GM03348 (cell line): ENCODE measurements at regions not wholly inside any gene's neighbourhood (a gene's known extent, or its start where the extent isn't known, plus 50 kb on each side); places are given as distances from the start of the nearest gene placed in this dataset.

Experiments
- DNase-seq: peaks from one replicate; pipeline ENCODE4 v3.0.0; 2012; ENCODE audit warnings: low spot score

DNA sequence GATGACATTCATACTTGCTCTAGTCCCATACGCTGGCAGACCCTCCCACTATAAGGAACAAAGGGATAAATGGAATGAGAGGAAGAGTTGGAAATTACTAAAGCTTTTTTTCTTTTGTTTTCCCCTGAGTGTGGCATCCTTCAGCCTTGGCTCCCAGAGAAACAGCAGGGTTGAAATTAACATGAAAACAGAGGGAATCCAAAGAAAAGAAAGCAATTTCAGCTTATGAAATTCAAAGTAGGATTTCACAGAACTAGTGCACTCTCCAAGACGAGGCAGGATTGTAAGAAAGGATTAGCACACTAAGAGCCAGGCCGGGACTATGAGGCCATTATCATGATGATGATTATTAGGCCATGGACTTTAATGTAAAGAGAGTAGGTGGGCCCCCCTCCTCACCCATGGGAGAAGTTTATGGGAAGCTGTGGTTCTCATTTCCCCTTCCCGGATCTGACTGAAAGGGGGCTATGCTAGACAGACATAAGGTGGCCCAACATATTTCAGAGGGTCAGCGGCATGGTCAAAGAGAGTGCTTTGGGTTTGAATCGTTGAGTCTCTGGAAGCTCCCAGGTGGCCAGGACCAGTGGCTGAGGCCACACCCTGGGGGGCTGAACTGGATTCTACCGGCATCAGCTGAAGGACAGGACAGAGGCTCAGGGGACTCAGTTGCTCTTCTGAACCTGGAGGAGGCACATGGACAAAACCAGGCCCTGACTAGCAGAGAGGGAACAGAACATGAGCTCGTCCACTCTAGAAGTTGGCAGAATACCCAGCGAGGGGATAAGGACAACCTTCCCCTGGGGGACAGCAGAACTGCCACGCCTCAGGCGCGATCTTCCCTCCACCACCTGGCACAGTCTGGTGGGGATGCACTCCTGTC, 100.1 kb upstream of the ARL4C start:
- DNase-seq: no peak

DNA sequence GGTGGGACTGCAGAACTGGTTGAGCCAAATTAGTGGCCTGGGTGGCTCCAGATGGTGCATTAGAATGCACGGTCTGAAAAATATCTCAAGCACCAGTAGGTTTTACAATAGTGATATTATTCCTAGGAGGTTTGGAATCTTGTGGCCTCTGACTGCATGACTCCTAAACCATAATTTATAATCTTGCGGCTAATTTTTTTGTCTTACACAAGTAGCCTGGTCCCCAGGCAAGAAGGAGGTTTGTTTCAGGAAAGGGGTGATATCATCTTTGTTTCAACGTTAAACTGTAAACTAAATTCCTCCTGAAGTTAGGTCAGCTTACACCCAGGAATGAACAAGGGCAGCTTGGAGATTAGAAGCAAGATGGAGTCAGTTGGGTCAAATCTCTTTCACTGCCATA, 98.9 kb upstream of the ARL4C start:
- no peak for DNase-seq

DNA sequence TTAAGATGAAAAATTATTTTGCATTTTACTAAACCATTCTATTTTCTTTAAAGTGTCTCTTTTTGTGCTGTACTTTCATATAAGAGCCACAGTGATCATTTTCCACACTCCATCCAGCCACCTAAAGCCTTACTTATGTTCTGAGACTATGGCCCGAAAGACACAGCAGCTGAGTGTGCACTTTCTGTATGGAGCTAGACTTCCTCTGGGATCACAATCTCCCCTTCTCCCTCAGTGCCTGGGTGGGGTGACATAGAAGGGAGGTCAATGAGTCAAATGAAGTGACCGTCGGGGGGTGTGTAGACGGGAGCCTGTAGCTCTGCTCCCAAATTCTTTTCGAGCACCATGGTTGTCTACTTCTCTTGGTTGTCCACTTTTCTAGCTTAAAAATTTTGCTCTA, 97.8 kb upstream of the ARL4C start:
- no peak for DNase-seq

- peak; percentile 39 for DNase-seq
Observed at GRCh38 chr2:234593636-234594035, 96.8 kb upstream of the ARL4C start.

- DNase-seq: no peak
Observed at GRCh38 chr2:234592541-234592940, 95.7 kb upstream of the ARL4C start.

- DNase-seq: no peak
Observed at GRCh38 chr2:234590076-234590475, 93.2 kb upstream of the ARL4C start.

DNA sequence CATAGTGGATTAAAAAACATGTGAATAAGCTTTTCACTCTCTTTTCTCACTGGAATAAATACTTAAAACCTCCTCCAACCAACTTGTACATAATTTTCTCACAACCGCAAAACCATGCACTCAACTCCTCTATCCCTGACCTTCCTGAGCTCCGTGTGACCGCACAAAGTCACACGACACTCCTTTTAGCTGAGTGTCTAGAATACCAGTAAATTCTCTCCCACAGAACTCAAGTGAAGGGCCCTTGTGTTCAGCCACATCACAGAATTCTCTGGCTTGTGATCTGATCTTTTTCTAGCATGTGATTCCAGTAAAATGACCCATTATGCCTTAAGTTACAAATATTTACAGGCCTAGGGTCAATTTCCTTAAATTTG, 91.2 kb upstream of the ARL4C start:
- DNase-seq: no peak

GRCh38 chr2:234587341-234588053, 90.6 kb upstream of the ARL4C start:
- no peak for DNase-seq

DNA sequence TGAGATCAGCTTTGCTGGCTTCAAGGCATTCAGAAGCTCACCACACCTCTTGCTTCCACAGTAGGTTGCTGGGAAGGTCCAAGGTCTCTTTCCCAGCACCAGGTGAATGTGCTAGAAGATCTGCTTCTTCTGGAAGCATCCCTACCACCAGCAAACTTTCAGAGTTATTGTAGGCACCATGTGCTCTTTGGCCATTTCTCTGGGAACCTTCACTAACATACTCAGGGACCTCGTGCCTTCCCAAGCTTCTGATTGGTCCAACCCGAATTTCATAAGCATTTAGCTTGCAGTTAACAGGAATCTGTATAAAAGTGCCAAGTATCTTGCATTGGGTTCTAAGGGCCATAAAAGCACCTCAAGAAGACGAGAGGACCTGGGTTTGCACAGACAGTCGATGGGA, 86.5 kb upstream of the ARL4C start:
- no peak for DNase-seq

- DNase-seq: no peak
Observed at GRCh38 chr2:234580686-234581085, 83.8 kb upstream of the ARL4C start.

DNA sequence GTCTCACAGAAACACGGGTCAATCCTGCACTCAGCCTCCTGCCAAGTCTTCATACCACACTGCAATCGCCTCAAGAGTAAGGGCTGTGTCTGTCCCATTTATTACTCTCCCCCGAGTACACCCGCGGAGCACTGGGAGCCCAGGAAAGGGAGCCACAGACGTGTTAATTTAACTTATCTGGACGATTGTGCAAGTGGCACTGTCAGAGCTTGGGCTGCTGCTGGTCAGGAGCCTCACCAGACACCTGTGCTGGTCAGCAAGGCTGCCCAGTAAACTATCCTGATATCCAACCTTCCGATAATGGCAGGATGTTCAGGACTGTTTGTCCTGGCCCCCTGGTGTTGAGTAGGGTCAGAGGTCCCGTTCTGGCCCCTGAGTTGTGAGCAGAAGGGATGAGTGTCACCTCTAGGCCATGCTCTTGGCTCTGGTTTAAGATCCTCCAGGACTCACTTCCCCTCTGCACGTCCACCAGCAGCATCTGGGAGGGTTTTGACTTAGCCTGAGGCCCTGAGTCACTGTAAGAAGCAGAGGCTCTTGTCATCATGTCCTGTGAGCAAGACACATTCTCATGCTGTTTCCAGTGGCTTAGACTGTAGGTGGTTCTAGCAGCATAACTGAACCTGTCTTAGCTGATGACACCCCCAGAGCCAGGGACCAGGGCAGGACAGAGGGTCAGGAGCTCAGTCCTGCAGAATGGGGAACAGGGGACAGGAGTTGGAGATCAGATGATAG, 82.5 kb upstream of the ARL4C start:
- peak; percentile 29 for DNase-seq

DNA sequence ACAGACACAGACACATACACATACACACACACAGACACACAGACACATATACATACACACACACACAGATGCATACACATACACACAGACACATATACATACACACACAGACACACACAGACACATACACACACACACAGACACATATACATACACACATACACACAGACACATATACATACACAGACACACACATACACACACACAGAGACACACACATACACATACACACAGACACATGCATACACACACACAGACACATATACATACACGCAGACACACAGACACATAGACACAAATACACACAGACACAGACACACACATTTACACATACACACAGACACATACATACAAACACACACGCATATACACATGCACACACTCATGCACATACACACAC, 81.5 kb upstream of the ARL4C start:
- DNase-seq: no peak

GRCh38 chr2:234577191-234577590, 80.3 kb upstream of the ARL4C start:
- DNase-seq: no peak

DNA sequence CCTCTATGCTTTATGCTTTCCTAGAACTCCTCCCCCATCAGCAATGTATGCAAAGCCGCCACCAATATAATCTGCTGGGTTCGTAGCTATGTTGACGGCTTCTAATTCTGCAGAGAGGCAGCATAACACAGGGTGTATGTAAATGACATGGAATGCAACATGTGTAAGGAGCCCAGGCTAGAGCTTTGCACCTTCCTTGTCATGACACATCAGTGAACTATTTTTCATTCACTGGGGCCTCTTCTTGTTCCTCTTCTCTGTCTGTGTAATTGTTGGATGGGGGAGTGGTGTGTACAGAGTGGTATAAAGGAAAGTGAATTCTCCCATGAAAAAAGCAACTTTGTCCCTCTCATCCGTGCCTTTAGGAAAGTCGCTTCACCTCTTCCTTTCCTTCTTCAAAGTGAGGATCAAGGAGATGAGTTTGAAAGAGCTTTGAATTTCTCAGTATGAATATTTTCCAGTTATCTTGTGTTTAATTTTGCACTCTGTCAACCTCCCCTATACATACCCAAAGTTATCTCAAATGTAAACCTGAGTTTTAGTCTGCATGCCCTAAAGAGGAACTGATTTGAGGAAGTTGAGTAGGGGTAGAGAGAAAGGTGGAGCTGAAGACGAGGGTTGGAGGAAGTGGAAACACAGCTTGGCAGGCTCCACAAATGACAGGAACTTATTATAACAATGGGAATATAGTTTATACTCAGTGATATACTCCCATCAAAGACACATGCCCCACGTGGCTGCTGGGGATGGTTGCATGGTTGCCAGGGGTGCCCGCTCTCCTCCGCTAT, 74.9 kb upstream of the ARL4C start:
- DNase-seq: no peak

DNA sequence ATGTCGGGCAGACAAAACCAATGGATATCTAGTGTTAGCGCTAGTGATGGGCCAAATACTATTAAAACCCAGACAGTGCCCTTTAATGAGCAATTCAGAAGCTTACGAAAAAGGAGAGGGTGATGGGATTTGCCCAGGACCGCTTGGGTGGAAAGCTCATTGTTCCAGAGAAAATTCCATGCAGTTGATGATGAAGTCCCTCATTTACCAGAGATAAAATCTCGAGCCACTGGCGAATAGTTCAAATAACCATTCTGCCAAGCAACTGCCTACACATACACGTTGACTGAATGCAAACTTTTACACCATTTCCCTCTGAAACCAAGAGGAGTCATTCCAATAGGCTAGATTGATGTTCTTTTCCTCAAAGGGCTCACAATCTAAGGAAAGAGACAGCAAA, 73.6 kb upstream of the ARL4C start:
- DNase-seq: no peak

GRCh38 chr2:234569776-234570430, 73.0 kb upstream of the ARL4C start:
- DNase-seq: no peak

DNA sequence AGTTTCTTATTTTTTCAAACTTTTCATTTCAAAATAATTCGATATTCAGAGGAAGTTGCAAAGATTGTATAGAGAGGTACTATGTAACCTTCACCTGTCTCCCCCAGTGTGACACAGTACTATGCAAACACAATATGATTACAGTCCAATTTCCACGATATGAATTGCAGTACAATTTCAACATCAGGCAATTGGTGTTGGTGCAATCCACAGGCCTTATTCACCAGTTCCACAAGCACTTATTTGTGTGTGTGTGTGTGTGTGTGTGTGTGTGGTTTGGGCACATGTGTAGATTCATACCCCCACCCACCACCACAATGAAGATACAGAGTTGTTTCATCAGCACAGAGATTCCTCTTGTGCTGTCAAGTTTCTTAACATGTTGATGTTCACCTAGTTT, 69.7 kb upstream of the ARL4C start:
- DNase-seq: no peak

GRCh38 chr2:234565842-234566619, 69.2 kb upstream of the ARL4C start:
- DNase-seq: no peak

GRCh38 chr2:234565201-234565600, 68.3 kb upstream of the ARL4C start:
- peak; percentile 46 for DNase-seq

- DNase-seq: peak; percentile 75
Observed at GRCh38 chr2:234564699-234565098, 67.8 kb upstream of the ARL4C start.

DNA sequence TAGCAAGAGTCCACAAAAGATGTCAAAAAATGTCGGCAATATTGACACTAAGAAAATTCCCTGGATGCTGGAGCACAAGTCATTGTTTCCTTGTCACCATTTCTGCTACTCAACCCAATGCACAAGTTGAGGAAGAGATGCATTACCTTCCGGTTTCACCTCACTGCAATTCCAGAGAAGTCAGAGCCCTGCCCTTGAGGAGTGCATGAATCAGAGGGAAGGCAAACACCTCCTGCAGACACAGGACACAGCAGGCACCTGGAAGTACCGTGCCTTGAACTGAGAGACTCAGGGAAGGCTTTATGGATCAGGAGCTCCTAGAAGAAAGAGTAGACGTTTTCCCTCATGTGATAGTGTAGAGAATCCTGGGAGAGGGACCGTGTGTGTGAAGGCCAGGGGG, 62.7 kb upstream of the ARL4C start:
- DNase-seq: no peak
